Fibroblast of the aortic adventitia (primary cell): ENCODE measurements at regions not wholly inside any gene's neighbourhood (a gene's known extent, or its start where the extent isn't known, plus 50 kb on each side); places are given as distances from the start of the nearest gene placed in this dataset.
"Not testable (repeated sequence)": the region's sequence is repeated elsewhere in the genome, so short reads cannot be mapped to it uniquely, and the experiment has no call there.

ENCODE experiments used
- DNase-seq: peaks from one replicate; pipeline ENCODE4 v3.0.0-alpha.2; 2010; ENCODE audit warnings: low read depth
- H3K4me3 ChIP-seq: 2 replicates; pipeline ENCODE4 v1.5.1; 2011; ENCODE audit warnings: low read depth, mild to moderate bottlenecking, control low read depth, low read length, moderate library complexity
- TF ChIP-seq, protein P1 (sequence below): IDR thresholded peaks from 2 replicates; pipeline ENCODE4 v1.5.1; 2011; ENCODE audit warnings: mild to moderate bottlenecking, low read length, control low read depth, inconsistent platforms; ENCODE audit not compliant: insufficient read depth

DNA sequence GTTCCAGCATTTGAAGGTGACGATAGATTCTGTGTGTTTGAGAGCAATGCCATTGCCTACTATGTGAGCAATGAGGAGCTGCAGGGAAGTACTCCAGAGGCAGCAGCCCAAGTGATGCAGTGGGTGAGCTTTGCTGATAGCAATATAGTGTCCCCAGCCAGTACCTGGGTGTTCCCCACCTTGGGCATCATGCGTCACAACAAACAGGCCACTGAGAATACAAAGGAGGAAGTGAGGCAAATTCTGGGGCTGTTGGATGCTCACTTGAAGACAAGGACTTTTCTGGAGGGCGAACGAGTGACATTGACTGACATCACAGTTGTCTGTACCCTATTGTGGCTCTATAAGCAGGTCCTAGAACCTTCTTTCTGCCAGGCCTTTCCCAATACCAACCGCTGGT lies 142.0 kb downstream of the PLS3 start:
- DNase-seq = no peak
- H3K4me3 ChIP-seq = no peak overlapping the region
- TF ChIP-seq, protein P1, sequence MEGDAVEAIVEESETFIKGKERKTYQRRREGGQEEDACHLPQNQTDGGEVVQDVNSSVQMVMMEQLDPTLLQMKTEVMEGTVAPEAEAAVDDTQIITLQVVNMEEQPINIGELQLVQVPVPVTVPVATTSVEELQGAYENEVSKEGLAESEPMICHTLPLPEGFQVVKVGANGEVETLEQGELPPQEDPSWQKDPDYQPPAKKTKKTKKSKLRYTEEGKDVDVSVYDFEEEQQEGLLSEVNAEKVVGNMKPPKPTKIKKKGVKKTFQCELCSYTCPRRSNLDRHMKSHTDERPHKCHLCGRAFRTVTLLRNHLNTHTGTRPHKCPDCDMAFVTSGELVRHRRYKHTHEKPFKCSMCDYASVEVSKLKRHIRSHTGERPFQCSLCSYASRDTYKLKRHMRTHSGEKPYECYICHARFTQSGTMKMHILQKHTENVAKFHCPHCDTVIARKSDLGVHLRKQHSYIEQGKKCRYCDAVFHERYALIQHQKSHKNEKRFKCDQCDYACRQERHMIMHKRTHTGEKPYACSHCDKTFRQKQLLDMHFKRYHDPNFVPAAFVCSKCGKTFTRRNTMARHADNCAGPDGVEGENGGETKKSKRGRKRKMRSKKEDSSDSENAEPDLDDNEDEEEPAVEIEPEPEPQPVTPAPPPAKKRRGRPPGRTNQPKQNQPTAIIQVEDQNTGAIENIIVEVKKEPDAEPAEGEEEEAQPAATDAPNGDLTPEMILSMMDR = no peak

DNA sequence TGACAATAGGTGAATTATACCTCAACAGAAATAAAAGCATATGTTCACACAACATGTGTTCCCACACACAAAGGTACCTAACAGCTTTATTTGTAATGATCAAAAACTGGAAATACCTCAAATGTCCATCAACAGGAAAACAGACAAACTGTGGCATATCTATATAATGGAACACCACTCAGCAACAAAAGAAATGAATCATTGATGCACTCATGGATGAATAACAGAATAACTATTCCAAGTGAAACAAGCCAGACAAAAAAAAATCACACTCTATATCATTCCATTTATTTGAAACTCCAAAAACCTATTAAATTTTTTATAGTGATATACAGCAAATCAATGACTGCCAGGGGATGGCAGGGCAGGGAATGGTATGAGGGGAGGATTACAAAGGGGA lies 148.1 kb downstream of the PLS3 start:
- TF ChIP-seq, protein P1 = no peak
- no peak overlapping the region for H3K4me3 ChIP-seq
- DNase-seq = no peak

- TF ChIP-seq, protein P1 = no peak
- DNase-seq = no peak
These were observed 151.5 kb downstream of the PLS3 start for GRCh38 chrX:115712484-115712883.

GRCh38 chrX:115713460-115713859 lies 152.5 kb downstream of the PLS3 start:
- H3K4me3 ChIP-seq = no peak overlapping the region

More at GRCh38 chrX:115712484-115712883, 151.5 kb downstream of the PLS3 start:
- no peak overlapping the region for H3K4me3 ChIP-seq

GRCh38 chrX:115719171-115719570 lies 158.2 kb downstream of the PLS3 start:
- TF ChIP-seq, protein P1 = no peak
- no peak for DNase-seq
- no peak overlapping the region for H3K4me3 ChIP-seq

More at GRCh38 chrX:115713460-115713859, 152.5 kb downstream of the PLS3 start:
- DNase-seq = no peak
- TF ChIP-seq, protein P1 = no peak

- not testable (repeated sequence) for DNase-seq, H3K4me3 ChIP-seq
These were observed 161.9 kb downstream of the PLS3 start for GRCh38 chrX:115722724-115723433.

DNA sequence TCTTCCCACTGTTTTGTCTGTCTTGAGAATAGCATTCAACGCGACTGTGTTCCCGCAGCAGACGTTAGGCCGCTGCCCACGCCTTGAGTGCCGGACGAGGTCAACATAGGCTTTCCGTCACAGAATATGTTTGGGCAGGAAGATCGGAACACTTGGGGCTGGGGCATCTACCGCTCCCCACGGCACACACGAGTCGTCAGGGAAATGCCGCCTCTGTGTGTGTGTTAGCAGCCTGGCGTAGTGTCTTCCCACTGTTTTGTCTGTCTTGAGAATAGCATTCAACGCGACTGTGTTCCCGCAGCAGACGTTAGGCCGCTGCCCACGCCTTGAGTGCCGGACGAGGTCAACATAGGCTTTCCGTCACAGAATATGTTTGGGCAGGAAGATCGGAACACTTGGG lies 164.4 kb downstream of the PLS3 start:
- not testable (repeated sequence) for DNase-seq, H3K4me3 ChIP-seq

DNA sequence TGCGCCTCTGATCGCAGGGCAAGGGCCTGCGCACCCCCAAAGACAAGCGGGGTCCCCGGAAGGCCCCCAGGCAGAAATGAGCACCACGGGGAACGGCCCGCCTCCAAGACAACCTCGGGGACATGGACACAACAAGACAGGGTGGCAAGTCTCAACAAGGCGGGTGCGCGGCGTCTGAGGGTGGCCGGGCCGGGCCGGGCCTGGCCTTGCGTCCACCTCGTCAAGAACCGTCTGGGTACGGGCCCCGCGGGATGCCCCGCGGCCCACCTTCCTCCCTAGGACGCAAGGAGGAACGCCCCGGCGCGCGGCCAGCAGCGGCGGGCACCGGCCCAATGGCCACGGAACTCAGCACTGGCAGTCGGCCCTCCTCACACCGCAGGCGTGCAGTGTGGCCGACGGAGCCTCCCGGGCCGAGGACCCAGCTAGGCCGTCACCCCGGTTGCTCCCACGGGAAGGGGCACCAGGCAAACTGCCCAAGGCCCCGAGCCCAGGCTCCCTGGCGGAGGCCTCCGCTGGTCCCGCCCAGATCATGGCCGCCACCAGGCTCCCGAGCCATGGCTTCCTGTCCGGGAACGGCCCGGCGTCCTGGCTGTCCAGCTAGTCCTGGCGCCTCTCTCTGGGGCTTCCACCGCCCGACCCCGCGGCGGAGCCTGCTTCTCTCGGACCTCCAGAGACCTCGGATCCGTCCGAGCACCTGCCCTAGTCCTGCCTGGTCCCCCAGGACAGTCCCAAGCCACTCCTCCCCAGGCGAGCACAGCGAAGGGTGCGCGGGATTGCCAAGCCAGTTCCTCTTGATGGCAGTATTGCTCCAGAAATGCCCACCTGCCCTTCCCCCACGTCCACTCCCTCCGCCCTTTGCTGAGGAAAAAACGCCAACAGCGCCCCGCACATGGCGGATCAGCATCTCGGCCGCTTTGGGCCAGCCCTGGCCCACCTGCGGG lies 167.1 kb downstream of the PLS3 start:
- not testable (repeated sequence) for DNase-seq

GRCh38 chrX:115732530-115732929 lies 171.6 kb downstream of the PLS3 start:
- not testable (repeated sequence) for DNase-seq, H3K4me3 ChIP-seq

More for the DNA sequence above, 167.1 kb downstream of the PLS3 start:
- not testable (repeated sequence) for H3K4me3 ChIP-seq

- DNase-seq = not testable (repeated sequence)
- H3K4me3 ChIP-seq = peak overlapping the region; percentile 48
These were observed 174.3 kb downstream of the PLS3 start for GRCh38 chrX:115735269-115735668.
